HCT116 (cell line): ENCODE measurements at regions not wholly inside any gene's neighbourhood (a gene's known extent, or its start where the extent isn't known, plus 50 kb on each side); places are given as distances from the start of the nearest gene placed in this dataset.

Experiments used
- CEBPB ChIP-seq: IDR thresholded peaks from 2 replicates; pipeline ENCODE4 v1.6.1; 2012; ENCODE audit warnings: low read depth
- EZH2 ChIP-seq: fragments of 200-600 bp; sonication (generic); IDR thresholded peaks from 2 replicates; pipeline ENCODE4 v1.6.1; 2017; ENCODE audit warnings: antibody characterized with exemption, mixed run types
- POLR2A ChIP-seq: IDR thresholded peaks from 2 replicates; pipeline ENCODE4 v1.7.0; 2011; ENCODE audit warnings: borderline replicate concordance; ENCODE audit not compliant: insufficient read depth, insufficient read length; ENCODE audit errors: extremely low read depth
- POLR2AphosphoS5 ChIP-seq: IDR thresholded peaks from 2 replicates; pipeline ENCODE4 v1.6.1; 2011; ENCODE audit warnings: mild to moderate bottlenecking, low read depth, low read length, moderate library complexity
- RAD21 ChIP-seq: IDR thresholded peaks from 2 replicates; pipeline ENCODE4 v1.6.1; 2012; ENCODE audit warnings: low read depth, mild to moderate bottlenecking
- SRF ChIP-seq: IDR thresholded peaks from 2 replicates; pipeline ENCODE4 v1.6.1; 2012; ENCODE audit warnings: low read depth
- TCF7L2 ChIP-seq: IDR thresholded peaks from 2 replicates; pipeline ENCODE4 v1.7.0; 2011; ENCODE audit warnings: borderline replicate concordance, inconsistent platforms; ENCODE audit not compliant: insufficient read depth, insufficient read length; ENCODE audit errors: extremely low read depth
- YY1 ChIP-seq: IDR thresholded peaks from 2 replicates; pipeline ENCODE4 v1.6.1; 2011; ENCODE audit warnings: low read length, low read depth, moderate library complexity, mild to moderate bottlenecking; ENCODE audit not compliant: insufficient replicate concordance; ENCODE audit errors: extremely low read depth
- ZFX ChIP-seq: fragments of 450-650 bp; IDR thresholded peaks from 2 replicates; pipeline ENCODE4 v1.6.1; 2017
- TF ChIP-seq, protein P1 (sequence below), 3 experiments: fragments of 200-600 bp in 1 of 3; sonication (generic) in 1 of 3; IDR thresholded peaks in 2 of 3; conservative IDR thresholded peaks in 1 of 3; 2 replicates each; pipeline ENCODE4 v1.5.1; 2012 to 2017; ENCODE audit warnings: low read depth in 2 of 3, low read length in 2 of 3, antibody characterized with exemption in 1 of 3, borderline replicate concordance in 1 of 3, control low read depth in 1 of 3, mild to moderate bottlenecking in 1 of 3, mixed read lengths in 1 of 3, mixed run types in 1 of 3, moderate library complexity in 1 of 3; ENCODE audit not compliant: insufficient read depth in 1 of 3
- TF ChIP-seq, protein P2 (sequence below): IDR thresholded peaks from 2 replicates; pipeline ENCODE4 v1.6.1; 2012

DNA sequence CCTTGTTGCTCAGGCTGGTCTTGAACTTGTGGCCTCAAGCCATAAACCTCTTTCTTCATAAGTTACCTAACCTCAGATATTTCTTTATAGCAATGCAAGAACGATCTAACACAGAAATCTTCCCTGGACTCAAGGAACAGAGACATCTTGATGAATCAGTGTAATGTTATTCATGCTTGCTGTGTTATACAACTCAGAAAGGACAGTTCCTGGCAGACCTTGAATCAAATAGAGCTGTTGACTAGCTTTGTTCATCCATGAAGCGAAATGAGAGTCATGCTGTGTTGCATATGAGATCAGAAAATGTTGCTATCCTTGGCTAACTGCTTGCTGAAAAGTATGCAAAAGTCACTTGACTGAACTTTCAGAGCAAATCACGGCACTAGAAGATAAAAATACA lies 72.6 kb upstream of the ARHGAP24 start:
- no peak for TF ChIP-seq POLR2AphosphoS5
- TF ChIP-seq POLR2A, result no peak
- TF ChIP-seq, protein P1, sequence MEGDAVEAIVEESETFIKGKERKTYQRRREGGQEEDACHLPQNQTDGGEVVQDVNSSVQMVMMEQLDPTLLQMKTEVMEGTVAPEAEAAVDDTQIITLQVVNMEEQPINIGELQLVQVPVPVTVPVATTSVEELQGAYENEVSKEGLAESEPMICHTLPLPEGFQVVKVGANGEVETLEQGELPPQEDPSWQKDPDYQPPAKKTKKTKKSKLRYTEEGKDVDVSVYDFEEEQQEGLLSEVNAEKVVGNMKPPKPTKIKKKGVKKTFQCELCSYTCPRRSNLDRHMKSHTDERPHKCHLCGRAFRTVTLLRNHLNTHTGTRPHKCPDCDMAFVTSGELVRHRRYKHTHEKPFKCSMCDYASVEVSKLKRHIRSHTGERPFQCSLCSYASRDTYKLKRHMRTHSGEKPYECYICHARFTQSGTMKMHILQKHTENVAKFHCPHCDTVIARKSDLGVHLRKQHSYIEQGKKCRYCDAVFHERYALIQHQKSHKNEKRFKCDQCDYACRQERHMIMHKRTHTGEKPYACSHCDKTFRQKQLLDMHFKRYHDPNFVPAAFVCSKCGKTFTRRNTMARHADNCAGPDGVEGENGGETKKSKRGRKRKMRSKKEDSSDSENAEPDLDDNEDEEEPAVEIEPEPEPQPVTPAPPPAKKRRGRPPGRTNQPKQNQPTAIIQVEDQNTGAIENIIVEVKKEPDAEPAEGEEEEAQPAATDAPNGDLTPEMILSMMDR (IDR thresholded peaks at IDR 0.05 in 2 of 3, conservative IDR thresholded peaks at IDR 0.05 in 1 of 3; ENCODE audit: borderline replicate concordance in 1 of 3, insufficient read depth in 1 of 3, low read depth in 2 of 3, low read length in 2 of 3), result no peak
- no peak for TF ChIP-seq EZH2
- TF ChIP-seq ZFX, result no peak
- no peak for TF ChIP-seq RAD21
- no peak for TF ChIP-seq CEBPB
- no peak for TF ChIP-seq SRF
- no peak for TF ChIP-seq YY1
- TF ChIP-seq TCF7L2, result no peak
- TF ChIP-seq, protein P2, sequence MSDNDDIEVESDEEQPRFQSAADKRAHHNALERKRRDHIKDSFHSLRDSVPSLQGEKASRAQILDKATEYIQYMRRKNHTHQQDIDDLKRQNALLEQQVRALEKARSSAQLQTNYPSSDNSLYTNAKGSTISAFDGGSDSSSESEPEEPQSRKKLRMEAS, result no peak
